NCI-H1048 (cell line): ENCODE measurements at regions not wholly inside any gene's neighbourhood (a gene's known extent, or its start where the extent isn't known, plus 50 kb on each side); places are given as distances from the start of the nearest gene placed in this dataset.

Experiments
- DNase-seq: peaks from one replicate; lab custom pipeline; 2025; lab: John Stamatoyannopoulos, UW

GRCh38 chr5:40037713-40038112 is 612.9 kb upstream of the DAB2 start:
- no peak for DNase-seq

GRCh38 chr5:40034441-40034840 is 609.7 kb upstream of the DAB2 start:
- no peak for DNase-seq

GRCh38 chr5:40033411-40033810 is 608.6 kb upstream of the DAB2 start:
- no peak for DNase-seq

- no peak for DNase-seq
These were observed 608.2 kb upstream of the DAB2 start for GRCh38 chr5:40033009-40033408.

GRCh38 chr5:40030661-40031060 is 605.9 kb upstream of the DAB2 start:
- DNase-seq = no peak

GRCh38 chr5:40029711-40030495 is 605.1 kb upstream of the DAB2 start:
- no peak for DNase-seq

- no peak for DNase-seq
These were observed 602.6 kb upstream of the DAB2 start for GRCh38 chr5:40027400-40027799.

GRCh38 chr5:40025586-40025985 is 600.8 kb upstream of the DAB2 start:
- DNase-seq = no peak

- peak; percentile 46 for DNase-seq
These were observed 597.3 kb upstream of the DAB2 start for GRCh38 chr5:40022057-40022456.

- DNase-seq = no peak
These were observed 596.2 kb upstream of the DAB2 start for GRCh38 chr5:40021007-40021406.

GRCh38 chr5:40017918-40018317 is 593.1 kb upstream of the DAB2 start:
- DNase-seq = no peak

- DNase-seq = no peak
These were observed 592.4 kb upstream of the DAB2 start for GRCh38 chr5:40017135-40017534.

GRCh38 chr5:40010436-40010835 is 585.7 kb upstream of the DAB2 start:
- DNase-seq = no peak

GRCh38 chr5:40006260-40006659 is 581.5 kb upstream of the DAB2 start:
- DNase-seq = no peak

- DNase-seq = no peak
These were observed 577.0 kb upstream of the DAB2 start for GRCh38 chr5:40001796-40002195.

GRCh38 chr5:39998518-39998917 is 573.7 kb upstream of the DAB2 start:
- no peak for DNase-seq

GRCh38 chr5:39995990-39996389 is 571.2 kb upstream of the DAB2 start:
- no peak for DNase-seq

- no peak for DNase-seq
These were observed 567.9 kb upstream of the DAB2 start for GRCh38 chr5:39992617-39993202.

GRCh38 chr5:39986614-39987013 is 561.8 kb upstream of the DAB2 start:
- DNase-seq = no peak

- no peak for DNase-seq
These were observed 555.3 kb upstream of the DAB2 start for GRCh38 chr5:39980056-39980455.

- DNase-seq = no peak
These were observed 552.4 kb upstream of the DAB2 start for GRCh38 chr5:39977066-39977655.

GRCh38 chr5:39970117-39970798 is 545.5 kb upstream of the DAB2 start:
- no peak for DNase-seq

GRCh38 chr5:39968381-39968780 is 543.6 kb upstream of the DAB2 start:
- DNase-seq = no peak
